Liver (tissue), 8 donors: ENCODE measurements at regions not wholly inside any gene's neighbourhood (a gene's known extent, or its start where the extent isn't known, plus 50 kb on each side); places are given as distances from the start of the nearest gene placed in this dataset.

Experiments
- DNase-seq: peaks from one replicate; pipeline ENCODE4 v3.0.0-alpha.2; 2017; ENCODE audit warnings: low spot score
- H3K27ac ChIP-seq, 2 donors: one replicate each; pipeline ENCODE4 v1.7.0; 2013; ENCODE audit warnings: inconsistent platforms in 2 of 2, low read length in 2 of 2, control low read depth in 1 of 2, low read depth in 1 of 2, mild to moderate bottlenecking in 1 of 2
- H3K27me3 ChIP-seq, 4 donors: one replicate each; pipeline versions ENCODE4 v1.6.1 to v1.7.0; 2013; ENCODE audit warnings: low read length in 3 of 4, inconsistent platforms in 1 of 4, mild to moderate bottlenecking in 1 of 4, moderate library complexity in 1 of 4; ENCODE audit not compliant: control insufficient read depth in 4 of 4, insufficient read depth in 4 of 4
- H3K36me3 ChIP-seq, 4 donors: one replicate each; pipeline versions ENCODE4 v1.6.1 to v1.7.0; 2013; ENCODE audit warnings: low read length in 3 of 4, mild to moderate bottlenecking in 3 of 4, low read depth in 1 of 4, moderate library complexity in 1 of 4; ENCODE audit not compliant: control insufficient read depth in 4 of 4, insufficient read depth in 3 of 4
- H3K4me1 ChIP-seq, 4 donors: one replicate each; pipeline versions ENCODE4 v1.6.1 to v1.7.0; 2013; ENCODE audit warnings: low read length in 3 of 4, mild to moderate bottlenecking in 3 of 4, moderate library complexity in 1 of 4; ENCODE audit not compliant: control insufficient read depth in 4 of 4, insufficient read depth in 4 of 4
- H3K4me3 ChIP-seq, 3 donors: one replicate each; pipeline versions ENCODE4 v1.6.1 to v1.7.0; 2013; ENCODE audit warnings: low read length in 3 of 3, control low read depth in 1 of 3, low read depth in 1 of 3, mild to moderate bottlenecking in 1 of 3
- H3K9ac ChIP-seq, 2 donors: one replicate each; pipeline ENCODE4 v1.7.0; 2013; ENCODE audit warnings: low read length in 2 of 2, mild to moderate bottlenecking in 2 of 2, moderate library complexity in 2 of 2, control low read depth in 1 of 2, low read depth in 1 of 2
- H3K9me3 ChIP-seq, 4 donors: one replicate each; pipeline versions ENCODE4 v1.6.1 to v1.7.0; 2013; ENCODE audit warnings: low read length in 3 of 4; ENCODE audit not compliant: control insufficient read depth in 4 of 4
- EGR1 ChIP-seq, 2 donors: IDR thresholded peaks; 2 replicates each; pipeline ENCODE4 v1.6.1; 2016 to 2018; ENCODE audit warnings: antibody characterized with exemption in 2 of 2, low read depth in 2 of 2
- FOXA1 ChIP-seq: IDR thresholded peaks from 2 replicates; pipeline ENCODE4 v1.6.1; 2016; ENCODE audit warnings: antibody characterized with exemption
- FOXA2 ChIP-seq: IDR thresholded peaks from 2 replicates; pipeline ENCODE4 v1.6.1; 2016; ENCODE audit warnings: antibody characterized with exemption
- GABPA ChIP-seq, 2 donors: IDR thresholded peaks in 1 of 2; conservative IDR thresholded peaks in 1 of 2; 2 replicates each; pipeline ENCODE4 v1.6.1; 2016; ENCODE audit warnings: antibody characterized with exemption in 2 of 2, mild to moderate bottlenecking in 1 of 2, moderate library complexity in 1 of 2
- HNF4A ChIP-seq, 2 donors: conservative IDR thresholded peaks; 2 replicates each; pipeline ENCODE4 v1.6.1; 2016; ENCODE audit warnings: antibody characterized with exemption in 2 of 2, mild to moderate bottlenecking in 2 of 2
- HNF4G ChIP-seq: IDR thresholded peaks from 2 replicates; pipeline ENCODE4 v1.6.1; 2016; ENCODE audit warnings: antibody characterized with exemption
- JUND ChIP-seq, 2 donors: IDR thresholded peaks; 2 replicates each; pipeline ENCODE4 v1.6.1; 2016; ENCODE audit warnings: antibody characterized with exemption in 2 of 2
- RAD21 ChIP-seq, 2 donors: IDR thresholded peaks; 2 replicates each; pipeline ENCODE4 v1.6.1; 2016; ENCODE audit warnings: antibody characterized with exemption in 2 of 2, mild to moderate bottlenecking in 2 of 2
- RXRA ChIP-seq, 2 donors: IDR thresholded peaks; 2 replicates each; pipeline ENCODE4 v1.6.1; 2017 to 2018; ENCODE audit warnings: antibody characterized with exemption in 2 of 2, mild to moderate bottlenecking in 1 of 2
- SP1 ChIP-seq: IDR thresholded peaks from 2 replicates; pipeline ENCODE4 v1.6.1; 2018; ENCODE audit warnings: antibody characterized with exemption, mild to moderate bottlenecking
- TAF1 ChIP-seq: conservative IDR thresholded peaks from 2 replicates; pipeline ENCODE4 v1.6.1; 2016; ENCODE audit warnings: antibody characterized with exemption, mild to moderate bottlenecking
- YY1 ChIP-seq: IDR thresholded peaks from 2 replicates; pipeline ENCODE4 v1.6.1; 2016; ENCODE audit warnings: antibody characterized with exemption, mild to moderate bottlenecking
- WGBS: extraction: QIAGEN DNeasy Blood & Tissue Kit; methylation state at CpG from one replicate; pipeline ENCODE4 v1.1.7; 2013; 5-methylcytosine and 5-hydroxymethylcytosine counted together
- TF ChIP-seq, protein P1 (sequence below): IDR thresholded peaks from 2 replicates; pipeline ENCODE4 v1.6.1; 2016; ENCODE audit warnings: antibody characterized with exemption
- TF ChIP-seq, protein P2 (sequence below): fragments of 150-350 bp; IDR thresholded peaks from 2 replicates; pipeline ENCODE4 v1.5.1; 2017; ENCODE audit warnings: improper control_type of control experiment, low read depth, low read length; ENCODE audit not compliant: missing input control
- TF ChIP-seq, protein P3 (sequence below): IDR thresholded peaks from 2 replicates; pipeline ENCODE4 v1.6.1; 2016; ENCODE audit warnings: antibody characterized with exemption
- TF ChIP-seq, protein P4 (sequence below): IDR thresholded peaks from 2 replicates; pipeline ENCODE4 v1.6.1; 2016; ENCODE audit warnings: antibody characterized with exemption, mild to moderate bottlenecking
- TF ChIP-seq, protein P5 (sequence below): IDR thresholded peaks from 2 replicates; pipeline ENCODE4 v1.6.1; 2016; ENCODE audit warnings: antibody characterized with exemption
- donor health status: healthy.
- donor health status: healthy.
- donor health status: healthy.
- donor health status: healthy.
- donor health status: healthy.

DNA sequence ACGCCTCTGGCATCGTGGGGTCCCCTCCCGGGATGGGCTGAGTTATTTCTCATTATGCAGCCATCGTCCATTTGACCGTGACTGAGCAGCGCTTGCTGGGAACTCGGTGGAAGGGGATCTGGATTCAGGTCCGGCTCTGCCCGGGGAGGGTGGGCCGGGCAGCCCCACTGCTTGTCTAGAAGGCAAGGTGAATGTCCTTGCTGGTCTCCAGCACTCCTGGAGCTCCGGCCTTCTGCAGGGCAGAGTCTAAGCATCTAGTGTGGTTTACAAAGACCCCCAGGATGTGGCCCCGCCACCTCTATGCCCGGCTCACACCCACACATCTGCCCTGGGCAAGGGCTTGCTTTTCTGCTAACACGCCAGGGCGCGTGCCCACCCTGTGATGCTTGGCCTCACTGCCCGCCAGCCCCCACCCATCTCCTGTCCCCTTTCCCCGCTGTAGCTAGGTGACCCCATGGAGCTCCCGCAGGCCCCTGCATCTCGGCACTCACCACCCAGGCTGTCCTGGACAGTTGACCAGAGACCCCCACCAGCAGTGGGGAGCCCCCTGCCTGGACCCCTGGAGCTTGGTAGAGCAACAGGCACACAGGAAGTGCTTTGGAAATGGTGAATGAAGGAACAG lies 151.0 kb upstream of the CHST15 start:
- no peaks in the 10 kb centered on the region for H3K27me3 ChIP-seq
- no peaks in the 10 kb centered on the region for H3K4me1 ChIP-seq
- WGBS, result 89% methylated on average over 20 of the region's 20 CpGs
- no peak for DNase-seq
- H3K4me3 ChIP-seq, result no peak overlapping the region
- no peak overlapping the region for H3K27ac ChIP-seq
- no peak overlapping the region for H3K9ac ChIP-seq
- H3K36me3 ChIP-seq, result no peaks in the 10 kb centered on the region
- no peaks in the 10 kb centered on the region for H3K9me3 ChIP-seq
- TF ChIP-seq, protein P1, sequence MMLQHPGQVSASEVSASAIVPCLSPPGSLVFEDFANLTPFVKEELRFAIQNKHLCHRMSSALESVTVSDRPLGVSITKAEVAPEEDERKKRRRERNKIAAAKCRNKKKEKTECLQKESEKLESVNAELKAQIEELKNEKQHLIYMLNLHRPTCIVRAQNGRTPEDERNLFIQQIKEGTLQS, result no peak
- TF ChIP-seq, protein P2, sequence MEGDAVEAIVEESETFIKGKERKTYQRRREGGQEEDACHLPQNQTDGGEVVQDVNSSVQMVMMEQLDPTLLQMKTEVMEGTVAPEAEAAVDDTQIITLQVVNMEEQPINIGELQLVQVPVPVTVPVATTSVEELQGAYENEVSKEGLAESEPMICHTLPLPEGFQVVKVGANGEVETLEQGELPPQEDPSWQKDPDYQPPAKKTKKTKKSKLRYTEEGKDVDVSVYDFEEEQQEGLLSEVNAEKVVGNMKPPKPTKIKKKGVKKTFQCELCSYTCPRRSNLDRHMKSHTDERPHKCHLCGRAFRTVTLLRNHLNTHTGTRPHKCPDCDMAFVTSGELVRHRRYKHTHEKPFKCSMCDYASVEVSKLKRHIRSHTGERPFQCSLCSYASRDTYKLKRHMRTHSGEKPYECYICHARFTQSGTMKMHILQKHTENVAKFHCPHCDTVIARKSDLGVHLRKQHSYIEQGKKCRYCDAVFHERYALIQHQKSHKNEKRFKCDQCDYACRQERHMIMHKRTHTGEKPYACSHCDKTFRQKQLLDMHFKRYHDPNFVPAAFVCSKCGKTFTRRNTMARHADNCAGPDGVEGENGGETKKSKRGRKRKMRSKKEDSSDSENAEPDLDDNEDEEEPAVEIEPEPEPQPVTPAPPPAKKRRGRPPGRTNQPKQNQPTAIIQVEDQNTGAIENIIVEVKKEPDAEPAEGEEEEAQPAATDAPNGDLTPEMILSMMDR, result no peak
- no peak for TF ChIP-seq TAF1
- no peak for TF ChIP-seq JUND (IDR thresholded peaks at IDR 0.05)
- TF ChIP-seq, protein P3, sequence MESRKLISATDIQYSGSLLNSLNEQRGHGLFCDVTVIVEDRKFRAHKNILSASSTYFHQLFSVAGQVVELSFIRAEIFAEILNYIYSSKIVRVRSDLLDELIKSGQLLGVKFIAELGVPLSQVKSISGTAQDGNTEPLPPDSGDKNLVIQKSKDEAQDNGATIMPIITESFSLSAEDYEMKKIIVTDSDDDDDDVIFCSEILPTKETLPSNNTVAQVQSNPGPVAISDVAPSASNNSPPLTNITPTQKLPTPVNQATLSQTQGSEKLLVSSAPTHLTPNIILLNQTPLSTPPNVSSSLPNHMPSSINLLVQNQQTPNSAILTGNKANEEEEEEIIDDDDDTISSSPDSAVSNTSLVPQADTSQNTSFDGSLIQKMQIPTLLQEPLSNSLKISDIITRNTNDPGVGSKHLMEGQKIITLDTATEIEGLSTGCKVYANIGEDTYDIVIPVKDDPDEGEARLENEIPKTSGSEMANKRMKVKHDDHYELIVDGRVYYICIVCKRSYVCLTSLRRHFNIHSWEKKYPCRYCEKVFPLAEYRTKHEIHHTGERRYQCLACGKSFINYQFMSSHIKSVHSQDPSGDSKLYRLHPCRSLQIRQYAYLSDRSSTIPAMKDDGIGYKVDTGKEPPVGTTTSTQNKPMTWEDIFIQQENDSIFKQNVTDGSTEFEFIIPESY, result no peak
- TF ChIP-seq, protein P4, sequence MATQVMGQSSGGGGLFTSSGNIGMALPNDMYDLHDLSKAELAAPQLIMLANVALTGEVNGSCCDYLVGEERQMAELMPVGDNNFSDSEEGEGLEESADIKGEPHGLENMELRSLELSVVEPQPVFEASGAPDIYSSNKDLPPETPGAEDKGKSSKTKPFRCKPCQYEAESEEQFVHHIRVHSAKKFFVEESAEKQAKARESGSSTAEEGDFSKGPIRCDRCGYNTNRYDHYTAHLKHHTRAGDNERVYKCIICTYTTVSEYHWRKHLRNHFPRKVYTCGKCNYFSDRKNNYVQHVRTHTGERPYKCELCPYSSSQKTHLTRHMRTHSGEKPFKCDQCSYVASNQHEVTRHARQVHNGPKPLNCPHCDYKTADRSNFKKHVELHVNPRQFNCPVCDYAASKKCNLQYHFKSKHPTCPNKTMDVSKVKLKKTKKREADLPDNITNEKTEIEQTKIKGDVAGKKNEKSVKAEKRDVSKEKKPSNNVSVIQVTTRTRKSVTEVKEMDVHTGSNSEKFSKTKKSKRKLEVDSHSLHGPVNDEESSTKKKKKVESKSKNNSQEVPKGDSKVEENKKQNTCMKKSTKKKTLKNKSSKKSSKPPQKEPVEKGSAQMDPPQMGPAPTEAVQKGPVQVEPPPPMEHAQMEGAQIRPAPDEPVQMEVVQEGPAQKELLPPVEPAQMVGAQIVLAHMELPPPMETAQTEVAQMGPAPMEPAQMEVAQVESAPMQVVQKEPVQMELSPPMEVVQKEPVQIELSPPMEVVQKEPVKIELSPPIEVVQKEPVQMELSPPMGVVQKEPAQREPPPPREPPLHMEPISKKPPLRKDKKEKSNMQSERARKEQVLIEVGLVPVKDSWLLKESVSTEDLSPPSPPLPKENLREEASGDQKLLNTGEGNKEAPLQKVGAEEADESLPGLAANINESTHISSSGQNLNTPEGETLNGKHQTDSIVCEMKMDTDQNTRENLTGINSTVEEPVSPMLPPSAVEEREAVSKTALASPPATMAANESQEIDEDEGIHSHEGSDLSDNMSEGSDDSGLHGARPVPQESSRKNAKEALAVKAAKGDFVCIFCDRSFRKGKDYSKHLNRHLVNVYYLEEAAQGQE, result no peak
- TF ChIP-seq FOXA1, result no peak
- no peak for TF ChIP-seq HNF4G
- no peak for TF ChIP-seq YY1
- no peak for TF ChIP-seq EGR1 (IDR thresholded peaks at IDR 0.05; ENCODE audit: low read depth in 2 of 2)
- no peak for TF ChIP-seq RAD21 (IDR thresholded peaks at IDR 0.05)
- no peak for TF ChIP-seq HNF4A (conservative IDR thresholded peaks at IDR 0.05)
- no peak for TF ChIP-seq FOXA2
- no peak for TF ChIP-seq SP1
- TF ChIP-seq GABPA (IDR thresholded peaks at IDR 0.05 in 1 of 2, conservative IDR thresholded peaks at IDR 0.05 in 1 of 2), result no peak
- TF ChIP-seq RXRA (IDR thresholded peaks at IDR 0.05), result no peak

DNA sequence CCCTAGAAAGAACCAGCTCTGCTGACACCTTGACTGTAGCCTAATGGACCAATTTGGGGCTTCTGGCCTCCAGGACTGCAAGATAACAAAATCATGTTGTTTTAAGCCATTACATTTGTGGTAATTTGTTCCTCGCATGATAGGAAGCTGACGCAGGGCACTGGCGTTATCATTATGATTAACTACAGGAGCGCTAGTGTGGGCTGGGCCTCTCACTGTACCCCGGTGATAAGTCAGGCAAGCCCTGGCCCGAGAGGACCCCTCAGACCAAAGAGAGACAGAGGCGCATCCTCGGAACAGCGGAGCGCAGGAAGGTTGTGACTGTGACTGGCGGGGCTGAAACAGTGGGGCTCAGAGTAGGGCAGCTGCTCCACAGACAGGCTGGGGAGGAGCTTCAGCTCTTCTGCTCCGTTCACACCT lies 150.3 kb upstream of the CHST15 start:
- TF ChIP-seq EGR1 (IDR thresholded peaks at IDR 0.05; ENCODE audit: low read depth in 2 of 2) (no peak), RXRA (IDR thresholded peaks at IDR 0.05) (no peak), FOXA1 (no peak), FOXA2 (no peak), YY1 (no peak)
- TF ChIP-seq, protein P2, result no peak
- TF ChIP-seq, protein P5, sequence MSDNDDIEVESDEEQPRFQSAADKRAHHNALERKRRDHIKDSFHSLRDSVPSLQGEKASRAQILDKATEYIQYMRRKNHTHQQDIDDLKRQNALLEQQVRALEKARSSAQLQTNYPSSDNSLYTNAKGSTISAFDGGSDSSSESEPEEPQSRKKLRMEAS, result no peak
- TF ChIP-seq, protein P1, result no peak
- Histone ChIP-seq H3K36me3 (no peaks in the 10 kb centered on the region), H3K9me3 (no peaks in the 10 kb centered on the region), H3K4me3 (no peak overlapping the region), H3K9ac (no peak overlapping the region), H3K4me1 (no peaks in the 10 kb centered on the region), H3K27ac (no peak overlapping the region), H3K27me3 (no peaks in the 10 kb centered on the region)
- DNase-seq, result no peak
- 79% methylated on average over 12 of the region's 12 CpGs for WGBS
